ENCODE measurements at regions not wholly inside any gene's neighbourhood (a gene's known extent, or its start where the extent isn't known, plus 50 kb on each side); places are given as distances from the start of the nearest gene placed in this dataset.
A peak's percentile ranks its signal among the peaks of the same experiment; 100 is the strongest.

- Histone ChIP-seq H3K4me2 (ENCODE audit: control insufficient read depth, insufficient read depth) (no peak overlapping the region), H3K27ac (ENCODE audit: control insufficient read depth, insufficient read depth) (no peak overlapping the region), H2AFZ (ENCODE audit: control insufficient read depth, low read depth, low read length) (no peak overlapping the region), H3K27me3 (replicated peaks in 1 of 2; ENCODE audit: control insufficient read depth in 2 of 2, insufficient read depth in 2 of 2, low read length in 1 of 2) (no peaks in the 10 kb centered on the region; a peak in 1 of 4 replicates), H3K9ac (ENCODE audit: control insufficient read depth, insufficient read depth, low read length) (no peak overlapping the region), H3K79me2 (ENCODE audit: control insufficient read depth, insufficient read depth, low read length) (no peaks in the 10 kb centered on the region), H3K4me3 (no peak overlapping the region), H4K20me1 (ENCODE audit: control insufficient read depth, insufficient read depth) (no peaks in the 10 kb centered on the region), H3K9me3 (replicated peaks; ENCODE audit: control insufficient read depth, insufficient read depth, low read length) (no peaks in the 10 kb centered on the region), H3K4me1 (ENCODE audit: control insufficient read depth, insufficient read depth, low read length) (no peaks in the 10 kb centered on the region), H3K36me3 (ENCODE audit: control insufficient read depth in 2 of 2, insufficient read depth in 2 of 2, low read length in 1 of 2) (no peaks in the 10 kb centered on the region)
- in situ Hi-C loops (cut with MboI) = no loop called here
- FAIRE-seq = no peak
- intact Hi-C loops (cut with micrococcal nuclease; ENCODE audit: unreplicated experiment) = no loop called here
- no peak for TF ChIP-seq STAT1 (conservative IDR thresholded peaks at IDR 0.05)
- no peak for TF ChIP-seq BCL3 (IDR thresholded peaks at IDR 0.05; ENCODE audit: borderline replicate concordance, insufficient read depth, low read depth, low read length, poor library complexity, severe bottlenecking)
- SMC1A ChIA-PET (ENCODE audit: uncharacterized antibody, unreplicated experiment) = interaction anchor here (1.0 kb wide), 1 partner anchor 22 kb away, joined by 3 read pairs; no protein-coding TSS in a partner anchor
- ATAC-seq = no peak
- no peak for DNase-seq (ENCODE audit: low read depth, low spot score)
- CTCF ChIA-PET = no interaction called here
- no TSS peak for BruUV-seq (replicated peaks)
- WGBS (ENCODE audit: insufficient coverage, insufficient replicate concordance, low lambda C conversion rate, missing lambda C conversion rate) = 48% methylated on average over 4 of the region's 4 CpGs
- RAD21 ChIA-PET (ENCODE audit: unreplicated experiment) = no interaction called here
- POLR2A ChIA-PET = no interaction called here
Measured at GRCh38 chr17:34024386-34024785, 230.7 kb upstream of the CCL2 start.

DNA sequence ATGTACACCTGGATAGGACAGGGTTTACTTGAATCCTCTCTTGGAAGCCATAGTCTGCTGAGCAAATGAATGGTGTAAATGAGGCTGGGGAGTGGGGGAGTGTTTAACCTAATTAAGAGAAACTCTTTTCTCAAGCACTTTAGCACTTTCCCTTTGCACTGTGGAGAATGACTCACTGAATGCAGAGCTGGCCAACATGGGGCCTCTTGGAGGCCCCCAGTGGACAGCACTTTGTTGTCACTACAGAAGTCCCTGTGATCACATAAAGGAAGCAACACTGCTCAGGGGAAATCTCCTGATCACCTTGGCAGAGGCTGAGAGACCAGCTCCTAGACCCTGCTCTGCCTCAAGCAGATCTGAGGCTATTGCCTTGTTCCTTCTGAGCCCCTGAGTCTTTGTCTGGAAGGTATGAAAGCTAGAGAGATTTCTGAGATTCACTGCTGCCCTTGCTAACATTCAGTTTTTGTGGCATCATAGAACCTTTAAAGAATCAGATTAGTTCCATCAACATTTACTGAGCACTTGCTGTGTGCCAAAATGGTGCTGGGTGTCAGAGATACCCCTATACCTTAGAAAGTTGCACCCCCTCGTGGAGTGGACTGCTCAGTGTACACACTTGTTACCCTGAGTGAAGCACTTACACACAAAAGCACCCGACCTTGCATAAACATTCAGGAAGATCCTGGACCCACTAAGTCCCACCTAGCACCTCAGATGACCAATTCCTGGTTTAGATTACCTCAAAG lies 230.1 kb upstream of the CCL2 start:
- POLR2A ChIA-PET = no interaction called here
- RAD21 ChIA-PET (ENCODE audit: unreplicated experiment) = no interaction called here
- 3% methylated on average over 2 of the region's 2 CpGs for WGBS (ENCODE audit: insufficient coverage, insufficient replicate concordance, low lambda C conversion rate, missing lambda C conversion rate)
- TF ChIP-seq POLR2AphosphoS2 (IDR thresholded peaks at IDR 0.05; ENCODE audit: low read depth, low read length) (no peak), CTCF (IDR thresholded peaks at IDR 0.05 in 2 of 3, conservative IDR thresholded peaks at IDR 0.05 in 1 of 3; ENCODE audit: control insufficient read depth in 2 of 3, extremely low read depth in 1 of 3, insufficient read depth in 1 of 3, low read depth in 3 of 3, low read length in 3 of 3) (peak; percentile 15 to 28 (median 19); a peak in 3 of 6 replicates), SMC3 (IDR thresholded peaks at IDR 0.05; ENCODE audit: borderline replicate concordance, low read length) (peak; percentile 42; the same call in 1 of the 2 replicates), RUNX3 (IDR thresholded peaks at IDR 0.05; ENCODE audit: low read length) (no peak), TBL1XR1 (IDR thresholded peaks at IDR 0.05; ENCODE audit: low read depth, low read length) (no peak), SP1 (IDR thresholded peaks at IDR 0.05; ENCODE audit: low read depth, low read length) (no peak), POU2F2 (IDR thresholded peaks at IDR 0.05; ENCODE audit: borderline replicate concordance, low read depth, low read length) (no peak), RAD21 (IDR thresholded peaks at IDR 0.05; ENCODE audit: insufficient read depth, low read depth, low read length) (peak; percentile 27; the same call in 1 of the 2 replicates), NFIC (IDR thresholded peaks at IDR 0.05; ENCODE audit: low read depth, low read length) (no peak)

More for the DNA sequence above, 230.1 kb upstream of the CCL2 start:
- H3K9ac ChIP-seq (ENCODE audit: control insufficient read depth, insufficient read depth, low read length) = no peak overlapping the region
- FAIRE-seq (no peak), ATAC-seq (no peak), DNase-seq (ENCODE audit: low read depth, low spot score) (no peak)
- ChIA-PET CTCF (no interaction called here), SMC1A (ENCODE audit: uncharacterized antibody, unreplicated experiment) (interaction anchor here (1.0 kb wide), 1 partner anchor 22 kb away, joined by 3 read pairs; no protein-coding TSS in a partner anchor)
- H3K79me2 ChIP-seq (ENCODE audit: control insufficient read depth, insufficient read depth, low read length) = no peaks in the 10 kb centered on the region
- no peak overlapping the region for H2AFZ ChIP-seq (ENCODE audit: control insufficient read depth, low read depth, low read length)
- intact Hi-C loops (cut with micrococcal nuclease; ENCODE audit: unreplicated experiment) = no loop called here
- H3K4me1 ChIP-seq (ENCODE audit: control insufficient read depth, insufficient read depth, low read length) = no peaks in the 10 kb centered on the region
- H3K9me3 ChIP-seq (replicated peaks; ENCODE audit: control insufficient read depth, insufficient read depth, low read length) = no peaks in the 10 kb centered on the region
- BruUV-seq (replicated peaks) = no TSS peak
- H4K20me1 ChIP-seq (ENCODE audit: control insufficient read depth, insufficient read depth) = no peaks in the 10 kb centered on the region
- H3K36me3 ChIP-seq (ENCODE audit: control insufficient read depth in 2 of 2, insufficient read depth in 2 of 2, low read length in 1 of 2) = no peaks in the 10 kb centered on the region
- H3K4me3 ChIP-seq = no peak overlapping the region
- H3K27me3 ChIP-seq (replicated peaks in 1 of 2; ENCODE audit: control insufficient read depth in 2 of 2, insufficient read depth in 2 of 2, low read length in 1 of 2) = no peaks in the 10 kb centered on the region; a peak in 1 of 4 replicates
- in situ Hi-C loops (cut with MboI) = no loop called here
- H3K4me2 ChIP-seq (ENCODE audit: control insufficient read depth, insufficient read depth) = no peak overlapping the region
- H3K27ac ChIP-seq (ENCODE audit: control insufficient read depth, insufficient read depth) = no peak overlapping the region

Data from GM12878 (cell line).